Gastrocnemius medialis (tissue), 4 donors: ENCODE measurements at regions not wholly inside any gene's neighbourhood (a gene's known extent, or its start where the extent isn't known, plus 50 kb on each side); places are given as distances from the start of the nearest gene placed in this dataset.

Experiments used
- ATAC-seq, 2 donors: fragments of 150-250 bp; one replicate each; pipeline ENCODE4 v1.9.1; 2016
- DNase-seq, 2 donors: peaks; one replicate each; pipeline ENCODE4 v3.0.0-alpha.2; 2019
- H3K27ac ChIP-seq, 4 donors: fragments of 200-600 bp; sonication (generic); 1 replicate in 1 of 4; 2 replicates in 3 of 4; pipeline ENCODE4 v1.5.1; 2016 to 2018; ENCODE audit warnings: mild to moderate bottlenecking in 2 of 4, moderate library complexity in 1 of 4
- H3K27me3 ChIP-seq, 3 donors: fragments of 200-600 bp; sonication (generic) in 2 of 3; 1 replicate in 1 of 3; 2 replicates in 2 of 3; pipeline versions ENCODE4 v1.5.1 to v1.6.0; 2016 to 2019; ENCODE audit warnings: mild to moderate bottlenecking in 1 of 3, moderate library complexity in 1 of 3
- H3K36me3 ChIP-seq, 2 donors: fragments of 200-600 bp; sonication (generic) in 1 of 2; one replicate each; pipeline ENCODE4 v1.5.1; 2017 to 2018
- H3K4me1 ChIP-seq, 2 donors: fragments of 200-600 bp; sonication (generic) in 1 of 2; one replicate each; pipeline ENCODE4 v1.5.1; 2016 to 2017; ENCODE audit warnings: mild to moderate bottlenecking in 2 of 2
- H3K4me3 ChIP-seq, 4 donors: fragments of 200-600 bp; sonication (generic) in 3 of 4; 1 replicate in 1 of 4; 2 replicates in 3 of 4; pipeline ENCODE4 v1.5.1; 2016 to 2019; ENCODE audit warnings: mild to moderate bottlenecking in 2 of 4
- H3K9me3 ChIP-seq, 3 donors: fragments of 200-600 bp; sonication (generic) in 2 of 3; 1 replicate in 1 of 3; 2 replicates in 2 of 3; pipeline ENCODE4 v1.5.1; 2016 to 2019
- POLR2A ChIP-seq, 2 donors: fragments of 450-650 bp; IDR thresholded peaks; one replicate each; pipeline ENCODE4 v1.6.1; 2017; ENCODE audit warnings: antibody characterized with exemption in 2 of 2, mild to moderate bottlenecking in 2 of 2, moderate library complexity in 2 of 2
- in situ Hi-C, 4 donors: fragments of 200-750 bp; cut with MboI; loops; one replicate each; pipeline versions ENCODE4 v1.15.0 to v1.8.0; 2017; ENCODE audit warnings: low sequenced_read_pairs in 4 of 4
- intact Hi-C: fragments of 100-400 bp; cut with DNase I; formaldehyde crosslinking; loops from one replicate; pipeline ENCODE4 v1.15.1; 2023; ENCODE audit warnings: low total_unique reads
- TF ChIP-seq, protein P1 (sequence below), 5 experiments: fragments of 450-650 bp in 3 of 5; fragments of 200-600 bp in 2 of 5; sonication (generic) in 2 of 5; IDR thresholded peaks in 4 of 5; conservative IDR thresholded peaks in 1 of 5; 1 replicate in 4 of 5; 2 replicates in 1 of 5; pipeline ENCODE4 v1.5.1; 2016 to 2019; ENCODE audit warnings: antibody characterized with exemption in 5 of 5, mild to moderate bottlenecking in 3 of 5, moderate library complexity in 3 of 5

DNA sequence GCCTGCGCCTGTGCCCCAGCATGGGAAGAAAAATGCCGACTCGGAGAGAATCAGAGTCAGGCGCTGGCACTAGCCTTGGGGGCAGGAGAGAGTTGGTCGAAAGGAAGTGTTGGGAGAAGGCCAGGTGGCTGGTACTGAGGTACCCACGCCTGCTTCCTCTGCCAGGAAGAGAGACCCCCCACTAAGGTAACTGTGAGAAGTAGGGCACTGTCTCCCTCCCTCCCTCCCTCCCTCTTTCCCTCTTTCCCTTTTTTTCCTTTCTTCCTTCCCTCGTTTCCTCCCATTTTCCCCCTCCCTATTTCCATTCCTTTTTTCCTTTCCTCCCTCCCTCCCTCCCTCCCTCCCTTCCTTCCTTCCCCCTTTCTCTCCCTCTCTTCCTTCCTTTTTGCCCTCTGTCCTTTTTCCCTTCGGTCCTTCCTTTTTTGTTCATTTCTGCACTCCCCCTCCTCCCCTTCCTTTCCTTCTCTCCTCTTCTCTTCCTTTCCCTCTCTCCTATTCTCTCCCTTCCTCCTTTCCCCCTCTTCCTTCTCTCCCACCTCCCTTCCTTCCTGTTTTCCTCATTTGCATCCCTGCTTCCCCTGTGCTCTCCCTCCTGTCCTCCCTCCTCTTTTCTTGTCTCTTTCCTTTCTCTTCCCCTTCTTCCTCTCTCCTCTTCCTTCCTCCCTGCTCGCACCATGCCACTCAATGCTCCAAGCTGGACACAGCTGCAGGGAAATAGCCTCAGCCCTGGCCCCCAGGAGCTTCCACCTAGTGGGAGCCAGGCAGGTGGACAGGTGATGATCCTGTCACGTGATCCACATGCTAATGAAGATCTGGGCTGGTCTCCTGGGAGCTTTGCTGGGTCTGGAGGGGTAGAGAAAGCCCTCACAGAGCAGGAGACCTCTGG lies 148.0 kb downstream of the DHX35 start:
- intact Hi-C loops = loop anchor here (10.0 kb wide), 1 partner anchor 155 kb away; no protein-coding TSS in a partner anchor
- ATAC-seq = no peak
- peaks cover 8 to 14% (median 8%) of the 10 kb centered on the region in 3 donors for H3K27me3 ChIP-seq

DNA sequence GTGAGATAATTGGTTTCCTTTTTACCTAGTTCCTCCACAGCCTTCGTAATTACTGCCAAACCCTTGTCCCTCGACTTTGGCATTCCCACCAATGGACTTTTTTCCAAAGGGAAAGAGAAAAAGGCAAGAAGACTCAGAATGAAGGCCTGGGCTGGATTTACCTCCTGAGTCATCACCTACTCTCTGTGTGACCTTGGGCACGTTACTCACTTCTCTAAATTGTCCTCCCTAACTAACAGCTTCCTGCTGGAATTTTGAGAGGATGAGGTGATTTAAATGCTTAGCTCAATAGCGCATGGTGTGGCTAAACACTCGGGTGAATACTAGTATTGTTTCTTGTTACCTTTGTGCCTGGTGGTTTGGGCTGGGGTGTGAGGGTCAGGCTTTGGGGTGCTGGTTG lies 146.6 kb downstream of the DHX35 start:
- Histone ChIP-seq H3K27ac (no peak overlapping the region), H3K4me1 (no peaks in the 10 kb centered on the region), H3K36me3 (no peaks in the 10 kb centered on the region), H3K9me3 (no peaks in the 10 kb centered on the region), H3K4me3 (no peak overlapping the region), H3K27me3 (peaks cover 8 to 14% (median 8%) of the 10 kb centered on the region in 3 donors)
- in situ Hi-C loops = no loop called here
- TF ChIP-seq, protein P1, sequence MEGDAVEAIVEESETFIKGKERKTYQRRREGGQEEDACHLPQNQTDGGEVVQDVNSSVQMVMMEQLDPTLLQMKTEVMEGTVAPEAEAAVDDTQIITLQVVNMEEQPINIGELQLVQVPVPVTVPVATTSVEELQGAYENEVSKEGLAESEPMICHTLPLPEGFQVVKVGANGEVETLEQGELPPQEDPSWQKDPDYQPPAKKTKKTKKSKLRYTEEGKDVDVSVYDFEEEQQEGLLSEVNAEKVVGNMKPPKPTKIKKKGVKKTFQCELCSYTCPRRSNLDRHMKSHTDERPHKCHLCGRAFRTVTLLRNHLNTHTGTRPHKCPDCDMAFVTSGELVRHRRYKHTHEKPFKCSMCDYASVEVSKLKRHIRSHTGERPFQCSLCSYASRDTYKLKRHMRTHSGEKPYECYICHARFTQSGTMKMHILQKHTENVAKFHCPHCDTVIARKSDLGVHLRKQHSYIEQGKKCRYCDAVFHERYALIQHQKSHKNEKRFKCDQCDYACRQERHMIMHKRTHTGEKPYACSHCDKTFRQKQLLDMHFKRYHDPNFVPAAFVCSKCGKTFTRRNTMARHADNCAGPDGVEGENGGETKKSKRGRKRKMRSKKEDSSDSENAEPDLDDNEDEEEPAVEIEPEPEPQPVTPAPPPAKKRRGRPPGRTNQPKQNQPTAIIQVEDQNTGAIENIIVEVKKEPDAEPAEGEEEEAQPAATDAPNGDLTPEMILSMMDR (IDR thresholded peaks at IDR 0.05 in 4 of 5, conservative IDR thresholded peaks at IDR 0.05 in 1 of 5) = no peak
- no peak for TF ChIP-seq POLR2A (IDR thresholded peaks at IDR 0.05)
- ATAC-seq (no peak), DNase-seq (no peak)
- intact Hi-C loops = no loop called here

More for the DNA sequence above, 148.0 kb downstream of the DHX35 start:
- no peak for TF ChIP-seq POLR2A (IDR thresholded peaks at IDR 0.05)
- TF ChIP-seq, protein P1 (IDR thresholded peaks at IDR 0.05 in 4 of 5, conservative IDR thresholded peaks at IDR 0.05 in 1 of 5) = no peak
- no peak overlapping the region for H3K4me3 ChIP-seq
- no peak for DNase-seq
- H3K9me3 ChIP-seq = no peaks in the 10 kb centered on the region
- no peak overlapping the region for H3K27ac ChIP-seq
- H3K36me3 ChIP-seq = no peaks in the 10 kb centered on the region
- peaks cover 0 to 1% of the 10 kb centered on the region in 2 donors for H3K4me1 ChIP-seq
- in situ Hi-C loops = no loop called here

DNA sequence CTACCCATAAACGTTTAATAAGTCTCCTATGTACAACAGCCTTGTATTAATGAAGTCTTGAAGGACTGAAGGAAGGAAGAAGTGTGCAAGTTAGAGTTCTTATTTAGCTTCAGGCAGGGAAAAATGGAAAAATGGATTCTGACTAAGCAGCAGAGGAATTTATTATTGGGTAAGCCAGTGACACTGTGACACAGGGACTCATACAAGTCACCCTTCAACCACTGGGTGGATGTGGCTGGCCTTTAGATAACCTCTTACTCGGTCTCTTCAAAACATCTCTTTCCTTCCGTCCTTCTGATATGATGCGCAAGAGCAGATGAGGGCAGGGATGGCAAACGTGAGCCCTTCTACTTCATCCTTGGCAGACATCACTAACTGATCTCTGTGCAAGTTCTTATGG lies 145.6 kb downstream of the DHX35 start:
- DNase-seq = no peak
- TF ChIP-seq, protein P1 (IDR thresholded peaks at IDR 0.05 in 4 of 5, conservative IDR thresholded peaks at IDR 0.05 in 1 of 5) = no peak
- TF ChIP-seq POLR2A (IDR thresholded peaks at IDR 0.05) = no peak
- in situ Hi-C loops (no loop called here), intact Hi-C loops (no loop called here)
- Histone ChIP-seq H3K36me3 (no peaks in the 10 kb centered on the region), H3K27me3 (peaks cover 8 to 14% (median 8%) of the 10 kb centered on the region in 3 donors), H3K4me3 (no peak overlapping the region), H3K27ac (no peak overlapping the region), H3K9me3 (no peaks in the 10 kb centered on the region), H3K4me1 (no peaks in the 10 kb centered on the region)
- peak; percentile 46 to 71 for ATAC-seq

DNA sequence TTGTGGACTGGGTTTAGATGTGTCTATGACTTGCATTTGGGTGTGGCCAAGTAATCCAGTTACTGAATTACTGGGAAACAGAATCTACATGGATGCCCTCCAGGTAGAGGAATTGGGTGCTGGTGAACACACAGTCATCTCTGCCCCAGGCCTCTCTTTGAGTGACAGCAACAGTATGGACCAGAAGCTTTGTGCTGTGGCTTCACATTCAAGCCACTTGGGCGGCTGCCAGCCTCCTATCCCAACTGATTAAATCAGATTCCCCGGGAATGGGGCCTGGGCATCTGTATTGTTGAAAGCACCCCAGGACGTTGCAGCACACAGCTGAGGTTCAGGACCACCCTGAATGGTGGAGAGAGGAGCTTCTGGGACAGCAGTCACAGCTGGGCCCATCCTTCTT lies 144.6 kb downstream of the DHX35 start:
- in situ Hi-C loops (no loop called here), intact Hi-C loops (no loop called here)
- Histone ChIP-seq H3K9me3 (no peaks in the 10 kb centered on the region), H3K36me3 (no peaks in the 10 kb centered on the region), H3K4me1 (no peaks in the 10 kb centered on the region), H3K27ac (no peak overlapping the region), H3K27me3 (peaks cover 8 to 14% (median 8%) of the 10 kb centered on the region in 3 donors), H3K4me3 (no peak overlapping the region)
- ATAC-seq (no peak), DNase-seq (no peak)
- TF ChIP-seq POLR2A (IDR thresholded peaks at IDR 0.05) = no peak
- TF ChIP-seq, protein P1 (IDR thresholded peaks at IDR 0.05 in 4 of 5, conservative IDR thresholded peaks at IDR 0.05 in 1 of 5) = no peak
